Gastroesophageal sphincter (tissue), 3 donors: ENCODE measurements at regions not wholly inside any gene's neighbourhood (a gene's known extent, or its start where the extent isn't known, plus 50 kb on each side); places are given as distances from the start of the nearest gene placed in this dataset.

Experiments used
- CTCF ChIP-seq, 4 experiments: fragments of 200-600 bp in 2 of 4; fragments of 450-650 bp in 2 of 4; sonication (generic) in 1 of 4; IDR thresholded peaks; one replicate each; pipeline ENCODE4 v1.5.1; 2017 to 2019; ENCODE audit warnings: antibody characterized with exemption in 4 of 4, mild to moderate bottlenecking in 2 of 4, moderate library complexity in 2 of 4
- EP300 ChIP-seq: sonication (generic); formaldehyde crosslinking; IDR thresholded peaks from one replicate; pipeline ENCODE4 v1.6.1; 2017; ENCODE audit warnings: antibody characterized with exemption, mild to moderate bottlenecking
- POLR2A ChIP-seq, 2 donors: fragments of 450-650 bp; IDR thresholded peaks; one replicate each; pipeline ENCODE4 v1.6.1; 2017; ENCODE audit warnings: antibody characterized with exemption in 2 of 2, mild to moderate bottlenecking in 2 of 2, moderate library complexity in 1 of 2
- POLR2AphosphoS5 ChIP-seq: sonication (generic); formaldehyde crosslinking; IDR thresholded peaks from one replicate; pipeline ENCODE4 v1.6.1; 2017; ENCODE audit warnings: antibody characterized with exemption

- TF ChIP-seq CTCF (IDR thresholded peaks at IDR 0.05) (no peak), POLR2A (IDR thresholded peaks at IDR 0.05) (no peak), POLR2AphosphoS5 (no peak), EP300 (no peak)
Measured at GRCh38 chr15:31605467-31605931, 278.9 kb downstream of the KLF13 start.
